ENCODE measurements at regions not wholly inside any gene's neighbourhood (a gene's known extent, or its start where the extent isn't known, plus 50 kb on each side); places are given as distances from the start of the nearest gene placed in this dataset.
"Not testable (repeated sequence)": the region's sequence is repeated elsewhere in the genome, so short reads cannot be mapped to it uniquely, and the experiment has no call there.

DNA sequence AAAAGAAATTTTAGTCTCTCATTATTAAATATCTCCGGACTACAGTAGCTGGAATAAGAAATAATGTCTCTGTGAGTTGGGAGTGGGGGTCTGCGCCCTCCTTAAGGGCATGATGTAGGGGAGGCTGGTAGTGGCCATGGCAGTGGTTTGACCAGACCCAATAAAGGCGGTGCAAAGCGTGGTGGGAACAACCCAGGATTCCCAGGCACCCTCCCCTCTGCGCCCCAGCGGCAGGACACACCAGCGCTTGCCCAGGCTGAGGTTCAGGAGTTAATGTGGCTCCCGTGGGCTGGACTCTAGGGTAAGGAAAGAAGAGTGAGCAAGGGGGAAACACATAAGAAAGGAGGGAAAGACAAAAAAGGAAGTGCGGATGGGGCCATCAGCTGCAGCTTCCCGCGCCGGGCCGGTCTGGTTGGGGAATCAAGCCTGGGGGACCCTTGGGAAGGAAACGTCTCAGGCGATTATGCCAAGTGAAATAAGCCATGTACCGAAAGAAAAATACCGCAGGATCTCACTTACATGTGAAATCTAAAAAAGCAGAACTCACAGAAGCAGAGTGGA lies 157.5 kb upstream of the SMIM31 start:
- ATAC-seq (no peak), DNase-seq (no peak)
- Histone ChIP-seq H3K27me3 (no peaks in the 10 kb centered on the region), H3K9me3 (peaks cover 0 to 11% (median 7%) of the 10 kb centered on the region in 11 donors), H3K4me1 (no peaks in the 10 kb centered on the region), H3K36me3 (no peaks in the 10 kb centered on the region), H3K4me3 (no peak overlapping the region), H3K27ac (no peak overlapping the region)
- intact Hi-C loops (cut with DNase I) = no loop called here
- 82 to 86% methylated on average over 17 of the region's 17 CpGs for WGBS, 2 donors
- TF ChIP-seq, protein P1, sequence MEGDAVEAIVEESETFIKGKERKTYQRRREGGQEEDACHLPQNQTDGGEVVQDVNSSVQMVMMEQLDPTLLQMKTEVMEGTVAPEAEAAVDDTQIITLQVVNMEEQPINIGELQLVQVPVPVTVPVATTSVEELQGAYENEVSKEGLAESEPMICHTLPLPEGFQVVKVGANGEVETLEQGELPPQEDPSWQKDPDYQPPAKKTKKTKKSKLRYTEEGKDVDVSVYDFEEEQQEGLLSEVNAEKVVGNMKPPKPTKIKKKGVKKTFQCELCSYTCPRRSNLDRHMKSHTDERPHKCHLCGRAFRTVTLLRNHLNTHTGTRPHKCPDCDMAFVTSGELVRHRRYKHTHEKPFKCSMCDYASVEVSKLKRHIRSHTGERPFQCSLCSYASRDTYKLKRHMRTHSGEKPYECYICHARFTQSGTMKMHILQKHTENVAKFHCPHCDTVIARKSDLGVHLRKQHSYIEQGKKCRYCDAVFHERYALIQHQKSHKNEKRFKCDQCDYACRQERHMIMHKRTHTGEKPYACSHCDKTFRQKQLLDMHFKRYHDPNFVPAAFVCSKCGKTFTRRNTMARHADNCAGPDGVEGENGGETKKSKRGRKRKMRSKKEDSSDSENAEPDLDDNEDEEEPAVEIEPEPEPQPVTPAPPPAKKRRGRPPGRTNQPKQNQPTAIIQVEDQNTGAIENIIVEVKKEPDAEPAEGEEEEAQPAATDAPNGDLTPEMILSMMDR (IDR thresholded peaks at IDR 0.05) = no peak

DNA sequence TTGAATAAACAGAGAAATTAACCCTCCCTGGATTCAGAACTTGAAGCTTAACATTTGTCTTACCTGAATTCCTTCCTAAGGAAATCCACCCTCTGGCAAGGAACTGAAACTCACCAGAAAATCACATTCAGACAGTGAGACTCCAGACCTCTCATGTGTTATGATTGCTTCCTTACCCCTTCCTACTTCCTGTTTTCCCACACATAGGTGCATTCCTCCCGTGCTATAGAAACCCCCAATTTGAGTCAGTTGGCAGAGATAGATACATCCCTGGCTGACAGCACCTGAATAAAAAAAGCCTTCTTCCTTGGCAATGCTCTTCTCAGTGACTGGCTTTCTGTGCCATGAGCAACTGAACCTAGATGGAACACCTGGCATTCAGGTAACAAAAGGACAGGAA lies 157.0 kb upstream of the SMIM31 start:
- H3K4me1 ChIP-seq = no peaks in the 10 kb centered on the region
- H3K9me3 ChIP-seq = peaks cover 0 to 16% (median 12%) of the 10 kb centered on the region in 11 donors
- H3K27me3 ChIP-seq = no peaks in the 10 kb centered on the region
- intact Hi-C loops (cut with DNase I) = no loop called here
- no peaks in the 10 kb centered on the region for H3K36me3 ChIP-seq
- DNase-seq (no peak), ATAC-seq (no peak)
- TF ChIP-seq, protein P1 (IDR thresholded peaks at IDR 0.05) = no peak
- 38 to 43% methylated on average over 1 of the region's 1 CpG for WGBS, 2 donors
- no peak overlapping the region for H3K27ac ChIP-seq
- no peak overlapping the region for H3K4me3 ChIP-seq

DNA sequence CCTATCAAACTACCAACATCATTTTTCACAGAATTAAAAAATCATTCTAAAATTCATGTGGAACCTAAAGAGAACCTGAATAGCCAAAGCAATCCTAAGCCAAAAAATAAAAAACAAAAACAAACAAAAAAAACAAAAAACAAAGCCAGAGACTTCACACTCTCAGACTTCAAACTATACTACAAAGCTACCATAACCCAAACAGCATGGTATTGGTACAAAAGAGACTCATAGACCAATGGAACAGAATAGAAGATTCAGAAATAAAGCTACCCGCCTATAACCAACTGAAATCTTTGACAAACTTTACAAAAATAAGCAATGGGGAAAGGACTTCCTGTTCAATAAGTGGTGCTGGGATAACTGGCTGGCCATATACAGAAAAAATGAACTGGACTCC lies 152.3 kb upstream of the SMIM31 start:
- H3K4me1 ChIP-seq = no peaks in the 10 kb centered on the region
- 39 to 64% methylated on average over 1 of the region's 1 CpG for WGBS, 2 donors
- no peaks in the 10 kb centered on the region for H3K27me3 ChIP-seq
- no peak overlapping the region for H3K27ac ChIP-seq
- no peak for ATAC-seq
- intact Hi-C loops (cut with DNase I) = no loop called here
- no peak overlapping the region for H3K4me3 ChIP-seq
- peaks cover 0 to 32% (median 14%) of the 10 kb centered on the region in 11 donors for H3K9me3 ChIP-seq
- H3K36me3 ChIP-seq = no peaks in the 10 kb centered on the region
- DNase-seq = no peak
- TF ChIP-seq, protein P1 (IDR thresholded peaks at IDR 0.05) = no peak

DNA sequence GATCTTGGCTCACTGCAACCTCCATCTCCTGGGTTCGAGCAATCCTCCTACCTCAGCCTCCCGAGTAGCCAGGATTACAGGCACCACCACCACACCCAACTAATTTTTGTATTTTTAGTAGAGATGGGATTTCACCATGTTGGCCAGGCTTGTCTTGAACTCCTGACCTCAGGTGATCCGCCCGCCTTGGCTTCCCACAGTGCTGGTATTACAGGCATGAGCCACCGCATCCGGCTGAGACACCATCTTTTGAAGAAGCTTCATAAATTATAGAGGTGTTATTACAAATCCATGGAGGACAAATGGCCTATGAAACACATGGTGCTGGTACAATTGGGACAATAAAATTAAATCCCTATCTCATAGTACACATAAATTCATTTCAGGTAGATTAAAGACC lies 148.1 kb upstream of the SMIM31 start:
- WGBS, 2 donors = 71 to 77% methylated on average over 6 of the region's 6 CpGs
- intact Hi-C loops (cut with DNase I); H3K27ac ChIP-seq; ATAC-seq; H3K27me3 ChIP-seq; DNase-seq; H3K4me3 ChIP-seq; H3K36me3 ChIP-seq; H3K4me1 ChIP-seq: not testable (repeated sequence)
- peaks cover 0 to 29% (median 8%) of the 10 kb centered on the region in 11 donors for H3K9me3 ChIP-seq

DNA sequence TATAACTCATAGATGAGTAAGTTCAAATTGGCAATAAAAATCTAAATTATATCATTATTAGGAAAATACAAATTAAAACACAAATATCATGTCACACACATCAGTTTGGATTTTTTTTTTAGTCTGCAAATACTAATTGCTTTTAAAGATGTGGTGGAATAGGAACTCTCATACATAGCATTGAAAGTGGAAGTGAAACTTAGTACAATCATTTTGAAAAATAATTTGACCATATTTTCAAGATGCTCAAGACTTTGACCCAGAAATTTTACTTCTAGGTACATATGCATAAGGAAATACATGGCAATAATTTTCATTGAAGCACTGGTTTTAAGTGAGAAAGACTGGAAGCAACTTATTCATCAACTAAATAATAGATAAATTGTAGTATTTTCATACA lies 147.5 kb upstream of the SMIM31 start:
- DNase-seq = no peak
- Histone ChIP-seq H3K9me3 (peaks cover 0 to 22% (median 6%) of the 10 kb centered on the region in 11 donors), H3K4me1 (no peaks in the 10 kb centered on the region), H3K27ac (no peak overlapping the region), H3K27me3 (no peaks in the 10 kb centered on the region), H3K4me3 (no peak overlapping the region), H3K36me3 (no peaks in the 10 kb centered on the region)
- ATAC-seq = no peak
- intact Hi-C loops (cut with DNase I) = no loop called here
- TF ChIP-seq, protein P1 (IDR thresholded peaks at IDR 0.05) = no peak
